ENCODE measurements at regions not wholly inside any gene's neighbourhood (a gene's known extent, or its start where the extent isn't known, plus 50 kb on each side); places are given as distances from the start of the nearest gene placed in this dataset.

DNA sequence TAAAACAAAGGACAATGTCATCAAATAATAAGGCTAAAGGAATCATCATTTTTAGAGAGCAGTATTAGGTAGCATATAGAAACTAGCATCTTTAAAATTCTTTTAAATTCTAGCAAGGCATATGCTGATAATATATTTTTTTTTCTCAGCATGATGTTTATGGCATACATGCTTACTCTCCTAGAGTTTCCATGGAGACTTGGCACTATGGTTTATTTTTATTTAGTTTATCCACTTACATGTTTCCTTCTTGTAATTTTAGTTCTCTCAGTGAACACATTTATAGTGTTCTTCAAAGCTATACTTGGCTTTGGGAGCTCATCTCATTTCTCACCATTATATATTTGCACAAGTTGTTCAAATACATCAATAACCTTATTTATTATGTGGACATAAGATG lies 413.8 kb upstream of the LINC00305 start:
- TF ChIP-seq POLR2AphosphoS5 (IDR thresholded peaks at IDR 0.05; ENCODE audit: low read depth) = no peak
- TF ChIP-seq, protein P1, sequence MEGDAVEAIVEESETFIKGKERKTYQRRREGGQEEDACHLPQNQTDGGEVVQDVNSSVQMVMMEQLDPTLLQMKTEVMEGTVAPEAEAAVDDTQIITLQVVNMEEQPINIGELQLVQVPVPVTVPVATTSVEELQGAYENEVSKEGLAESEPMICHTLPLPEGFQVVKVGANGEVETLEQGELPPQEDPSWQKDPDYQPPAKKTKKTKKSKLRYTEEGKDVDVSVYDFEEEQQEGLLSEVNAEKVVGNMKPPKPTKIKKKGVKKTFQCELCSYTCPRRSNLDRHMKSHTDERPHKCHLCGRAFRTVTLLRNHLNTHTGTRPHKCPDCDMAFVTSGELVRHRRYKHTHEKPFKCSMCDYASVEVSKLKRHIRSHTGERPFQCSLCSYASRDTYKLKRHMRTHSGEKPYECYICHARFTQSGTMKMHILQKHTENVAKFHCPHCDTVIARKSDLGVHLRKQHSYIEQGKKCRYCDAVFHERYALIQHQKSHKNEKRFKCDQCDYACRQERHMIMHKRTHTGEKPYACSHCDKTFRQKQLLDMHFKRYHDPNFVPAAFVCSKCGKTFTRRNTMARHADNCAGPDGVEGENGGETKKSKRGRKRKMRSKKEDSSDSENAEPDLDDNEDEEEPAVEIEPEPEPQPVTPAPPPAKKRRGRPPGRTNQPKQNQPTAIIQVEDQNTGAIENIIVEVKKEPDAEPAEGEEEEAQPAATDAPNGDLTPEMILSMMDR (IDR thresholded peaks at IDR 0.05; ENCODE audit: insufficient read depth, low read length) = no peak
